NCI-H345 treated with DMSO at 0.1 percent for 48 hours (cell line): ENCODE measurements at regions not wholly inside any gene's neighbourhood (a gene's known extent, or its start where the extent isn't known, plus 50 kb on each side); places are given as distances from the start of the nearest gene placed in this dataset.
A peak's percentile ranks its signal among the peaks of the same experiment; 100 is the strongest.
"Not testable (repeated sequence)": the region's sequence is repeated elsewhere in the genome, so short reads cannot be mapped to it uniquely, and the experiment has no call there.

Experiments used
- DNase-seq: peaks from one replicate; lab custom pipeline; 2025; ENCODE audit not compliant: unreplicated experiment; lab: John Stamatoyannopoulos, UW

GRCh38 chr5:124892185-124892848 is 145.9 kb upstream of the ZNF608 start:
- DNase-seq = no peak

GRCh38 chr5:124894541-124894940 is 148.1 kb upstream of the ZNF608 start:
- DNase-seq = no peak

- no peak for DNase-seq
Observed at GRCh38 chr5:124895236-124895635, 148.8 kb upstream of the ZNF608 start.

- DNase-seq = no peak
Observed at GRCh38 chr5:124901081-124901480, 154.6 kb upstream of the ZNF608 start.

GRCh38 chr5:124902097-124902821 is 155.8 kb upstream of the ZNF608 start:
- peak; percentile 33 for DNase-seq

- DNase-seq = no peak
Observed at GRCh38 chr5:124905256-124906130, 159.1 kb upstream of the ZNF608 start.

GRCh38 chr5:124906339-124907097 is 160.1 kb upstream of the ZNF608 start:
- DNase-seq = peak; percentile 38

GRCh38 chr5:124907098-124907644 is 160.7 kb upstream of the ZNF608 start:
- no peak for DNase-seq

- DNase-seq = no peak
Observed at GRCh38 chr5:124908581-124909451, 162.4 kb upstream of the ZNF608 start.

GRCh38 chr5:124909734-124910133 is 163.3 kb upstream of the ZNF608 start:
- DNase-seq = no peak

GRCh38 chr5:124910354-124911016 is 164.0 kb upstream of the ZNF608 start:
- DNase-seq = no peak

- no peak for DNase-seq
Observed at GRCh38 chr5:124912638-124913328, 166.3 kb upstream of the ZNF608 start.

GRCh38 chr5:124913329-124913653 is 166.9 kb upstream of the ZNF608 start:
- DNase-seq = no peak

GRCh38 chr5:124916313-124916712 is 169.9 kb upstream of the ZNF608 start:
- DNase-seq = not testable (repeated sequence)

- DNase-seq = no peak
Observed at GRCh38 chr5:124918618-124919017, 172.2 kb upstream of the ZNF608 start.

GRCh38 chr5:124919076-124919475 is 172.6 kb upstream of the ZNF608 start:
- no peak for DNase-seq

- no peak for DNase-seq
Observed at GRCh38 chr5:124919747-124920525, 173.5 kb upstream of the ZNF608 start.
